ENCODE measurements at regions not wholly inside any gene's neighbourhood (a gene's known extent, or its start where the extent isn't known, plus 50 kb on each side); places are given as distances from the start of the nearest gene placed in this dataset.

DNA sequence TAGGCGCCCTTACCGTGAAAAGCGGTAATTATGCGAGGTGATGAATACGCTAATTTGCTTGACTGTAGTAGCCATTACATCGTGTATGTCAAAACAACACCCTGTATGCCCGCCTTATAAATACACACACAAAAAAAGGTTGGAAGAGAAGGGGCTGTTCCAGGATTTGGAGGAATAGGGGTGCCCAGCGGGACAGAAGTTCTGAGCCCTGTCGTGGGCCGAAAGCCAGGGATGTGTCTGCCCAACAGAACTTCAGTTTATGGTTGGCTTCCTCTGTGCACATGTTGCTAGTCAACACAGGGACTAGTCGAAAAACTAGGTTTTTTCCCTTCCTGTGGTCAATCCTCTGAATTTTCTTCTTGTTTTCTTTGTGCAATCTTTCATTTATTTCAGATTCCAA lies 182.5 kb downstream of the ACKR3 start (continued):
- TF ChIP-seq, protein P1, sequence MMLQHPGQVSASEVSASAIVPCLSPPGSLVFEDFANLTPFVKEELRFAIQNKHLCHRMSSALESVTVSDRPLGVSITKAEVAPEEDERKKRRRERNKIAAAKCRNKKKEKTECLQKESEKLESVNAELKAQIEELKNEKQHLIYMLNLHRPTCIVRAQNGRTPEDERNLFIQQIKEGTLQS (IDR thresholded peaks at IDR 0.05; ENCODE audit: insufficient read depth, low read depth, low read length): no peak
- TF ChIP-seq SP4 (IDR thresholded peaks at IDR 0.05; ENCODE audit: low read length) (no peak), POU5F1 (IDR thresholded peaks at IDR 0.05; ENCODE audit: low read depth, low read length) (no peak)

All from H1 (cell line).